GM20000 (cell line): ENCODE measurements at regions not wholly inside any gene's neighbourhood (a gene's known extent, or its start where the extent isn't known, plus 50 kb on each side); places are given as distances from the start of the nearest gene placed in this dataset.
"Not testable (repeated sequence)": the region's sequence is repeated elsewhere in the genome, so short reads cannot be mapped to it uniquely, and the experiment has no call there.

ENCODE experiments used
- DNase-seq: peaks from one replicate; pipeline ENCODE4 v3.0.0; 2012; ENCODE audit warnings: low spot score
- CTCF ChIP-seq: IDR thresholded peaks from 2 replicates; pipeline ENCODE4 v1.5.1; 2012; ENCODE audit warnings: mild to moderate bottlenecking, control low read depth; ENCODE audit errors: extremely low read depth, missing control alignments

- no peak for TF ChIP-seq CTCF
- no peak for DNase-seq
Measured at GRCh38 chr19:41515015-41515652, 60.8 kb upstream of the CEACAM21 start.

- TF ChIP-seq CTCF, result peak; percentile 5
- not testable (repeated sequence) for DNase-seq
Measured at GRCh38 chr19:41516292-41517171, 59.4 kb upstream of the CEACAM21 start.

DNA sequence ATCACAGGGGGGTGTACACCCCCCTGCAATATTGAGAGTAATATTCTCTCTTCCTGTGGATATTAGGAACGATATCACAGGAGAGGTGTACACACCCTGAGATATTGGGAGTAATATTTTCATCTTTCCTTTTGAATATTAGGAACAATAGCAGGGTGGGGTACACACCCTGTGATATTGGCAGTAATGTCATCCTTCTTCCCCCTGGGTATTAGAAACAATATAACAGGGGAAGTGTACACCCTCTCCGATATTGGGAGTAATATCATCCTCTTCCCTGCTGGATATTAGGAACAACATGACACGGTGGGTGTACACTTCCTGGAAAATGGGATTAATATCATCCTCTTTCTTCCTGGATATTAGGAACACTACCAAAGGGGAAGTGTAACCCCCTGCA is 57.8 kb upstream of the CEACAM21 start:
- no peak for DNase-seq
- TF ChIP-seq CTCF, result no peak

DNA sequence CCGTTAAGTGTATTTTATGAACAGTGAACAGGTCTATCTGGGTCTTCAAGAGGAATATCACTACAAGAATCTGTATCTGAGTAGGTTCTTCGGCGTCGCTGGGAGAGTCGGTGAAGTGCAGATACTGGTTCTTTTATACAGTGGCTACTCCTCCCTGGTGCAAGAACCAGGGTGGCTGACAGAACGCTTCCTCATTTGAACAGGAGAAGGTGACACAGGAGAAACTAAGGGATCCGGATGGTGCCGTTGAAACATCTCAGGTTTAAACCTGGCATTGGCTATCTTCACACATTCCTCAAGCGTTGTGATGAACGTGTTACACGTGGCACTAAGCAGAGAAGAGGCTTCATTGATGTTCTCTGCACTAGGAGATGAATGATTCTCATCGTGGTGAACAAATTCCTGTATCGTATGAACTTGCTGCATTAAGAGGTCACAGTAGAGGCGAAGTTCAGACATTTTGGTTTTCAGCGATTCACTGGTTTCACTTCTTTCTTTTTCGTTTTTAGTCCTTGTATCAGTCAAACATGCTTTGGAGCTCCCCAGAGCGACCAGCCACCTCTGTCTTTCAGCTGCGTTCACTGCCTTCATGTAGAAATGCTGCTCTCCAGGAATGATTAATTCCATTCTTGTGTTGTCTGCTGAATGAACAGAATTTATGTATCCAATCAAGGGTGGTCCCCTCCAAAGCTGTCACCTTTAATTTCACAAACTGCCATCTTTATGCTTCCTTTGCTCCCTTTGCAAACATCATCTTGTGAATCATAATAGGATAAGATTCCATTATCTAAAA is 54.6 kb upstream of the CEACAM21 start:
- DNase-seq, result peak; percentile 31

DNA sequence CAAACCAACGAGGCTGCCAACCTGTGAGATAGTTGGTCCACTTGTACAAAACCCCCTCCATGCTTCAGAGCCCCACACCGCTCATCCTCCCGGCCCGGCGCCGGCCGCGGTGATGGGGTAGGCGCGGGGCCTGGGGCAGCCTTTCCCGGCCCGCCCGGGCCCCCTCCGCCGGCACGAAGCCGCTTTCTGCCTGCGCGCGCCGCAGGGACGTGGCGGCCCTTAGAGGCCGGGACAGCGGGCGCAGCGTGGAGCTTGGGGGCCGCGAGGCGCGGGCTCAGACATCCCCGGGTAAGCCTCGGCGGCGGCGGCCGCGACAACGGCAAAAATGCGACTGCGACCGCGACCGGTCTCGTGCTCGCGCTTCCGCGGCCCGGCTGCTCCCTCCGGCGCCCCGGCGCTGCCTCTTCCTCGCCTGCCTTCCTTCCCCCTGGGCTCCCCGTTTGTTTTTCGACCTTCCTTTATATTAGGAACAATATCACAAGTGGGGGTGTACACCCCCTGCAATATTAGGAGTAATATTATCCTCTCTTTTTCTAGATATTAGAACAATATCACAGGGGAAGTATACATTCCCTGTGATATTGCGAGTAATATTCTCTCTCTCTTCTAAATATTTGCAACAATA is 53.9 kb upstream of the CEACAM21 start:
- no peak for TF ChIP-seq CTCF
- peak; percentile 48 for DNase-seq

GRCh38 chr19:41525989-41526388 is 50.0 kb upstream of the CEACAM21 start:
- DNase-seq, result no peak
- no peak for TF ChIP-seq CTCF
